ENCODE measurements at regions not wholly inside any gene's neighbourhood (a gene's known extent, or its start where the extent isn't known, plus 50 kb on each side); places are given as distances from the start of the nearest gene placed in this dataset.

DNA sequence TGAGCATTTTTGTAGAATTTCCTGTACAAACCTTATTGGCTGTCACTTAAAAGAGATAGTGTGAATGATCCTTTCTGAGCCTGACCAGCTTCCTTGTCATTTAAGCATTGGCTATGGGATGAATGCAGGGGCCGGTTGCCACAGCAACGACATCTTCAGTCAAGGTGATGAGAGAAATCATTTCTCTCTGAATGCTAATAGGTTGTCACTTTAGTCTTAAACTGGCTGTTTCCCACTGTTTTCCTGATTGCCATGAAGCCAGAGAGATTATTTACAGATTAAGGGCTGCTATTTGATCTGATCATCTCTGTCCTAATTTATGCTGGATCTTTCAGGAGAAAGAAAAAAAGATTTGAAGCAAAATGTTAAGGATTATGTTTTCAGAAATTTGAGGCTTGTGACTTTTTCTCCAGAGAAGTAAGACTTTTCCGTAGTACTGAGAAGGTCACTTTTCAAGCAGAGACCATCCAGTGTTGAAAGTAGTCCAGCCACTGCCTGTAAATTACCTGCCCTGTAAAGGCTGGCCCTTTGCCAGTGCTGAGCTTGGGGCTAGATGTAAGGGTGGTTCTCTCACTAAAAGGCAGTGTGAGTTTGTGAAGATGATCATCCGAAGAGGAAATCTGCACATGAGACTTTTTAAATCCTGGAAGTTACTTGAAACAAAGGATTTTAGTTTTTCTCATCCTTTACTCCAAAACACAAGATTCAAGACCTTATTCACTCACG, 235.6 kb downstream of the DACT1 start:
- 35 to 49% methylated on average over 5 of the region's 5 CpGs for WGBS, 2 donors
- Histone ChIP-seq H3K9me3 (no peaks in the 10 kb centered on the region), H3K4me3 (no peak overlapping the region), H3K36me3 (replicated peaks in 1 of 2; ENCODE audit: insufficient read depth in 1 of 2, low read depth in 2 of 2) (no peaks in the 10 kb centered on the region), H3K27ac (no peak overlapping the region), H3K4me1 (no peaks in the 10 kb centered on the region), H3K27me3 (no peaks in the 10 kb centered on the region)
- TF ChIP-seq POLR2A (IDR thresholded peaks at IDR 0.05), result no peak
- TF ChIP-seq, protein P1, sequence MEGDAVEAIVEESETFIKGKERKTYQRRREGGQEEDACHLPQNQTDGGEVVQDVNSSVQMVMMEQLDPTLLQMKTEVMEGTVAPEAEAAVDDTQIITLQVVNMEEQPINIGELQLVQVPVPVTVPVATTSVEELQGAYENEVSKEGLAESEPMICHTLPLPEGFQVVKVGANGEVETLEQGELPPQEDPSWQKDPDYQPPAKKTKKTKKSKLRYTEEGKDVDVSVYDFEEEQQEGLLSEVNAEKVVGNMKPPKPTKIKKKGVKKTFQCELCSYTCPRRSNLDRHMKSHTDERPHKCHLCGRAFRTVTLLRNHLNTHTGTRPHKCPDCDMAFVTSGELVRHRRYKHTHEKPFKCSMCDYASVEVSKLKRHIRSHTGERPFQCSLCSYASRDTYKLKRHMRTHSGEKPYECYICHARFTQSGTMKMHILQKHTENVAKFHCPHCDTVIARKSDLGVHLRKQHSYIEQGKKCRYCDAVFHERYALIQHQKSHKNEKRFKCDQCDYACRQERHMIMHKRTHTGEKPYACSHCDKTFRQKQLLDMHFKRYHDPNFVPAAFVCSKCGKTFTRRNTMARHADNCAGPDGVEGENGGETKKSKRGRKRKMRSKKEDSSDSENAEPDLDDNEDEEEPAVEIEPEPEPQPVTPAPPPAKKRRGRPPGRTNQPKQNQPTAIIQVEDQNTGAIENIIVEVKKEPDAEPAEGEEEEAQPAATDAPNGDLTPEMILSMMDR (IDR thresholded peaks at IDR 0.05), result no peak
- intact Hi-C loops (cut with DNase I), result no loop called here
- peak in 1 of 4 donors; percentile 23 for DNase-seq
- no peak for ATAC-seq

DNA sequence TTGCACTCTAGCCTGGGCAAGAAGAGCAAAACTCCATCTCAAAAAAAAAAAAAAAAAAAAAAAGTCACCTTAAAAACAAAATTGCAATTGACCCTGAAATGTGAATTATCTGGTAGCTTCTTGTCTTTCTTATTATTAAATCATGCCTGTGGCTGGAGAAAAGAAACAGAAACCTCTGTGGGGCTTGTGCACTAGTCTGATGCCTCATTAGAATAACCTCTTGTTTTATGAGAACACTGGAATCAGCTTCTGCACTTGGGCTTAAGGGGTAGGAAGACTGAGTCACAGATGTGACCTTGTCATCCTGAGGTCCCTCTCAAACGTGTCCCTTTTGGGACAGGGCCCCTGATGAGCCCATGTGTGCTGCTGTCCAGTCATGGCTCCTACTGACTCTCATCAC, 237.9 kb downstream of the DACT1 start:
- Histone ChIP-seq H3K27me3 (no peaks in the 10 kb centered on the region), H3K27ac (no peak overlapping the region), H3K4me1 (no peaks in the 10 kb centered on the region), H3K9me3 (no peaks in the 10 kb centered on the region), H3K36me3 (replicated peaks in 1 of 2; ENCODE audit: insufficient read depth in 1 of 2, low read depth in 2 of 2) (no peaks in the 10 kb centered on the region), H3K4me3 (no peak overlapping the region)
- intact Hi-C loops (cut with DNase I), result no loop called here
- no peak for DNase-seq
- no peak for ATAC-seq
- WGBS, 2 donors, result 25 to 33% methylated on average over 1 of the region's 1 CpG
- TF ChIP-seq POLR2A (IDR thresholded peaks at IDR 0.05), result no peak
- TF ChIP-seq, protein P1 (IDR thresholded peaks at IDR 0.05), result no peak

DNA sequence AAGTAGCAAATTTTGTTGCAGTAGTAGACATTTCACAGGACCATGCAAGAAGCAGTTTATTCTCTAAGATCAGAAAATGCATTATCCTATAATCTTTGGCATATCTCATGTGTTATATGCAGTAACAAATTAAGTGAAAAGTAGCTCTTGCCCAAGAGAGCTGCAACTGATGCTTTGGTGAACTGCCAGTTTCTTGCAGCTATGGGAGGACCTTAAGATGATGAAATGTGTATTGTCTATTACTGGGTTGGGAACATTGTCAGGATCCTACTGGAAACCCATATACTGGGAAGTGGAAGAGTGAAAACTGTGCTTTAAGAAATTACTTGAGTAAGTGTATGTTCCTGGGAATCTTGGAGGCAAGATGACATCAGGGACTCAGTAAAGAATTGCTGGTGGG, 238.8 kb downstream of the DACT1 start:
- no peak overlapping the region for H3K27ac ChIP-seq
- H3K9me3 ChIP-seq, result no peaks in the 10 kb centered on the region
- no peak overlapping the region for H3K4me3 ChIP-seq
- intact Hi-C loops (cut with DNase I), result no loop called here
- ATAC-seq (no peak), DNase-seq (no peak)
- TF ChIP-seq, protein P1 (IDR thresholded peaks at IDR 0.05), result no peak
- TF ChIP-seq POLR2A (IDR thresholded peaks at IDR 0.05), result no peak
- no peaks in the 10 kb centered on the region for H3K36me3 ChIP-seq (replicated peaks in 1 of 2; ENCODE audit: insufficient read depth in 1 of 2, low read depth in 2 of 2)
- no peaks in the 10 kb centered on the region for H3K4me1 ChIP-seq
- H3K27me3 ChIP-seq, result no peaks in the 10 kb centered on the region

DNA sequence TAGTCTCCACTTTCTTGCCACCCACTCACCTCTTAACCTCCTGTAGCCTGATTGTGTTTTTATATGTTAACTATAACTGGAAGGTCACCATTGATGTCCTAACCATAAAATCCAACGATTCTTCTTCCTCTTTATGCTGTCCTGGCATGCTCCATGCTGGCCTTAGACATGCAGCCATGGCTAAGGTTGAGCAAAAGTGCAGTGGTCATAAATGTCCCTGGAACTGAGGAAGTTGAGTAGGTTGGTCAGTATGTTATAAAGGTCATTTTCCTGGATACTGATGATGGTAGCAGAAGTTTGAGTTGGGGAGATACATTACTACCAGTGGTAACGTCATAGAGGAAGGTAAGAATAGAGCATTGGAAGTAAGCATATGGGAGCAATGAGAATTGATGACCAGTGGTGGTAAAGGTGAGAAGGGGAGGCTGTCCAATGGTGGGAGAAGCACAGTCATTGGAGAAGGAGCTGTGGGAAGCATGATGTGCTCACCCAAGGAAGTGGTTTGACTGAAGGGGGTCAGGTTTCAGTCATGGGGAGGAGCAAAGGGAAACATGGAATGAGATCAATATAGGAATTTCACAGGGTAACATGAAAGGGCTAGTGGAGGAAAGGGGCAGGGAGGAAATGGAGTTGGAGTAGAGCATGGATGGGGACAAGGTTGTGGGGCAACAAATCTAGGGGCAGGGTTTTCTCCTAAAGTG, 240.8 kb downstream of the DACT1 start:
- DNase-seq, result no peak
- TF ChIP-seq POLR2A (IDR thresholded peaks at IDR 0.05), result no peak
- TF ChIP-seq, protein P1 (IDR thresholded peaks at IDR 0.05), result no peak
- intact Hi-C loops (cut with DNase I), result no loop called here
- Histone ChIP-seq H3K4me3 (no peak overlapping the region), H3K27me3 (no peaks in the 10 kb centered on the region), H3K4me1 (no peaks in the 10 kb centered on the region), H3K9me3 (no peaks in the 10 kb centered on the region), H3K36me3 (replicated peaks in 1 of 2; ENCODE audit: insufficient read depth in 1 of 2, low read depth in 2 of 2) (no peaks in the 10 kb centered on the region), H3K27ac (no peak overlapping the region)
- no peak for ATAC-seq
- 56 to 62% methylated on average over 2 of the region's 2 CpGs for WGBS, 2 donors

DNA sequence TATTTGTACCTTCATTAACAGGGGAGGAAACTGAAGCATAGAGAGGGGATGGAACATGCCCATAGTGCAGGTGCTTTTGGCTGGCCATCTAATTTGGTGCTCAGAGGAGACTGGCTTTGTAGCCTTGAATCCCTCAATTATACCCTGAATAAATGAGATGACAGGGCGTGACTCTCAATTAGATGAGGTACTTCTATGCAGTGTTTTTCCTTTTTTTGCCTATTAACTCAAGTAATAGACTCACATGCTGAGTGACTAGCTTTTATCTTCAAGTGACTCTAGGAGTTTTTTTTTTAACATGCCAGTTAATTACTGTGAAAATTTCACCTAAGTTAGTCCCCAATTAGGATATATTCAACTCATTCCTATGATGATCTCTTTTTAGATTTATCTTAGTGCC, 243.7 kb downstream of the DACT1 start:
- Histone ChIP-seq H3K9me3 (no peaks in the 10 kb centered on the region), H3K27me3 (no peaks in the 10 kb centered on the region), H3K36me3 (replicated peaks in 1 of 2; ENCODE audit: insufficient read depth in 1 of 2, low read depth in 2 of 2) (no peaks in the 10 kb centered on the region), H3K27ac (no peak overlapping the region), H3K4me1 (no peaks in the 10 kb centered on the region), H3K4me3 (no peak overlapping the region)
- TF ChIP-seq, protein P1 (IDR thresholded peaks at IDR 0.05), result no peak
- TF ChIP-seq POLR2A (IDR thresholded peaks at IDR 0.05), result no peak
- 74 to 82% methylated on average over 1 of the region's 1 CpG for WGBS, 2 donors
- no peak for ATAC-seq
- DNase-seq, result no peak
- intact Hi-C loops (cut with DNase I), result no loop called here
